Non-pigmented ciliary epithelial cell (primary cell): ENCODE measurements at regions not wholly inside any gene's neighbourhood (a gene's known extent, or its start where the extent isn't known, plus 50 kb on each side); places are given as distances from the start of the nearest gene placed in this dataset.
"Not testable (repeated sequence)": the region's sequence is repeated elsewhere in the genome, so short reads cannot be mapped to it uniquely, and the experiment has no call there.

Experiments
- DNase-seq: peaks from one replicate; pipeline ENCODE4 v3.0.0-alpha.2; 2010; ENCODE audit warnings: low read depth

DNA sequence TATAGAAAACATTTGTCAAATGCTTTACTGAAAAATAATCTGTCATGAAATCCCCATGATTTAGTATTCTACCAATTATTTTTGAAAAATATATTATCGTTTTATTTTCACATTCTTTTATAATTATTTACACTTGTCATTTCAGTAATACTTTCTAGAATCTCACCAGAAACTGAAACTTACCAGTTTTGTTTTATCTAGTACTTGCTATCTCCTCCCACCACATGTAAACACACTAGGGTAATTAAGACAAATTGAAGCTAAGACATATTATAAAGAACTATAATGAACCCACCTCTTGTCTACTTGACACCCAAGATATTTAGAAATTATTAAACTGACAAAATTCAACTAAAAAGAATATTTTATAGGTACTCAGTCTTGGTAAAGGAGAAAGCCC is 51.5 kb upstream of the GRM3 start:
- DNase-seq = no peak

DNA sequence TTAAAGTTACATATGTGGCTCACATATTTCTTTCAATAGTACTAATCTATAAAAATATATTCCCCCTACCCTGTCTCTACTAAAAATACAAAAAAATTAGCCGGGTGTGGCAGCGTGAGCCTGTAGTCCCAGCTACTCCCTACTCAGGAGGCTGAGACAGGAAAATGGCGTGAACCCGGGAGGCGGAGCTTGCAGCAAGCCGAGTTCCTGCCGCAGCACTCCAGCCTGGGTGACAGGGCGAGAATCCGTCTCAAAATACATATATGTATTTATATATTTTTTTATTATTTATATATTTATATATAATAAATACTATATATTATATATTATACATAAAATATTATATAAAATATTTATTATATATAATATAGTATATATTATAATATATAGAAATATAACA is 69.7 kb upstream of the GRM3 start:
- DNase-seq = no peak

DNA sequence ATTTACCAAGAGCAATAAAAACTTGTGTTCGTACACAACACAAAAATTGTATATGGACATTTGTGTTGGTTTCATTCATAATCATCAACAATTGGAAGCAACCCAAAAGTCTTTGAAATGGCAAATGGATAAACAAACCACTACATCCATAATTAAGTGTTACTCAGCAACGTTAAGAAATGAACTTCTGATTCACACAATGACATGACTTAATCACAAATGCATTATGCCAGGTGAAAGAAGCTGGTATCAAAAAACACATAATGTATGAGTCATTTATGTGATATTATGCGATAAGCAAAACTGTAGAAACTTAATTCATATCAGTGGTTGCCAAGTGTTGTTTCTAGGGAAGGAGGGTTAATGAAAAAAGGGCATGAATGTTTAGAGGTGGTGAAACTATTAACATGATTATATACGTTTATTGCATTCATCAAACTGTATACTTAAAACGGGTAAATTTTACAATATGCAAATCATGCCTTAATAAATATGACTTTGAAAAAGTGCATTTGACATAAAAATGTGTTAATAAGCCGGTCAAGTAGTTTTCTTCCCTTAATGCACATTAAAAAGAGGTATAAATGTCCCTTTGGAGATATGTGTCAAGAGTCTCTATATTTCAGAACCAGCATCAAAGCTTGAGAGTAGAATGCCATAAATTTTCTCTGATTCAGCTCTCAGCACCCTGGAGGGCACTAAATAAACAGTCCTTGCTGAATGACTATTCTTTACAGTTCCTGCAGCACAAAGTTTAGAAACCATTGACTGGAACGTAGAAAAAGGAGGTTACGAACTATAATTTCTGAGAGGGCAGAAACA is 84.8 kb upstream of the GRM3 start:
- DNase-seq = no peak

DNA sequence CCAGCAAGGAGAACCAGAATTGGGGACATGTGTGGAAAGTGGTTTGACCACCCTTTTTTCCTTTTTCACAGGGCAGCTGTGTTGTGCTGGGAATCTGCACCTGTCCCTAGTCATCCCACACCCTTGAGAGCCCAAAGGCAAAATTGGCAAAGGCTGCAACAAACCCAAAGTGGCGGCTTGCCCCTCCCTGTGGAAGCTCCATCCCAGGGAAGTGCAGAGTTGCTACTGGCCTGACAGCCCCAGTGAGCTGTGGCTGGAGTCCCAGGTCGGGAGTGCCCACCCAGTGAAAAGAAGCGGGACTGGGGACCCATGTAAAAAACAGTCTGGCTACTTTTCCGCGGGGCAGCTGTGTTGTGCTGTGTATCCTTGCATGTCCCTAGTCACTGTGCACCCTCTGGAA is 109.1 kb upstream of the GRM3 start:
- no peak for DNase-seq

DNA sequence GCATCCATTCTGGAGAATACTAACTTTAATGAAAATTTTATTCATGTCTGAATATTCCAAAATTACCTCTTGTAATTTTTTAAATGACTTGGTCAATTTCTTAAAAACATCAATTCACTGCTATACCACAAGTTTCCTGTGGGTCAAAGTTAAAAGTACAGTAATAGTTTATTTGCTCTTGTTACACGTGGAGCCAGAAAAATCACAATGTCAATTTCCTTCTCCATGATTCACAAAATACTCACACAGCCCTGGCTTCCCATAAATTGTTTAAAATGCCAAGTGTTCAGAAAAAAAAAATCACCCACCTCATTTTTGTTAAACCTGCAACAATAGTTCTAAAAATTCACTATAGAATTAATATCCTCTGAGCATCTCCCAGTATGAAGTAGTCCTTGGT is 139.5 kb upstream of the GRM3 start:
- DNase-seq = no peak

DNA sequence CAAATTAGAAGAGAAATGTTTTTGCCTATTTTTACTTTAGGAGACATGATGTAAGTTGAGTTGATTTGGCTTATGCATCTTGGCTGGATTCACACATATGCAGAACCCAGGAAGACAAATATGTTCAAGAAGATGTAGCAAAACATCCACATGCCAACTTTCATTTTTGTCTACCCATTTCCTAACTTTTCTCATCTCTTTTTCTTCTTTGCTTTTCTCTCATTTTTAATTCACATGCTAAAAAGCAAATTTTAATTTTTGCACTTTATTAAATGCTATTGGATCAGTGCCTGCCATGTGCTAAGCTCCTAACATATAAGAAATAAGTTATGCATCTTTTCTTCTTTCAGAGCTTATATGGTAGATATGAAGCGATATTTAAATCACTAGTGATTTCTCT is 143.7 kb upstream of the GRM3 start:
- DNase-seq = no peak

DNA sequence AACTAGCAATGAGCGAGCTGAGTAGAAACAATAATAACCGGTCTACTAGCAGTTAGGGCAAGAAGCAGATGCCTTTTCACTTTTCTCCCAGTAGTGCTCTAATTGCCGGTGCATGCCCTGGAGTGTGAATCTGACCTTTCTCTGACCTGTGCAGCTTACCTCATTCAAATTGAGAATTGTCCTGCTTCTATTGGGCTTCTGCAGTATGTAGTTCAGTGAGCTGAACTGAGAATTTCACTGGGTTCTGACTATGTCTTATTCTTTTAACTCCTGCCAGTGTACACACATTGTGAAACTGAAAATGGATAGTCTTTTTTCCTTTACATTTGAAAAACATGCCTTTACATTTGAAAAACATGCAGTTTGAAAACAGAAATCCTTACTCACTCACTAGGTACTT is 157.9 kb upstream of the GRM3 start:
- no peak for DNase-seq

DNA sequence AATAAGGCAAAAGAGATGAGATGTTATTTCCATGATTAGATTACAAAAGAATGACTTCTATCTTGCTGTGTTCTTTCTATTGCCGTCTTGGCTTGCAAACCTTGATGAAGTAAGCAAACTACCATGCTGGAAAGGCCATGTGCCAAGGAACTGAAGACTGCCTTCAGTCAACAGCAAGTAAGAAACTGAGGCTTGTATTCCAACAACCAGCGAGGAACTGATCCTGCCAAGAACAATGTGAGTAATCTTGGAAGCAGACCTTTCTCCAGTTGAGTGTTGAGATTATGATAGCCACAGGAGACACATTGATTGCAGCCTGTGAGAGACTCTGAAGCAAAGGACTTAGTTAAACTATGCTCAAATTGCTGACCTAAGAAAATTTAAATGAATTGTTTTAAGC is 164.6 kb upstream of the GRM3 start:
- DNase-seq = no peak

DNA sequence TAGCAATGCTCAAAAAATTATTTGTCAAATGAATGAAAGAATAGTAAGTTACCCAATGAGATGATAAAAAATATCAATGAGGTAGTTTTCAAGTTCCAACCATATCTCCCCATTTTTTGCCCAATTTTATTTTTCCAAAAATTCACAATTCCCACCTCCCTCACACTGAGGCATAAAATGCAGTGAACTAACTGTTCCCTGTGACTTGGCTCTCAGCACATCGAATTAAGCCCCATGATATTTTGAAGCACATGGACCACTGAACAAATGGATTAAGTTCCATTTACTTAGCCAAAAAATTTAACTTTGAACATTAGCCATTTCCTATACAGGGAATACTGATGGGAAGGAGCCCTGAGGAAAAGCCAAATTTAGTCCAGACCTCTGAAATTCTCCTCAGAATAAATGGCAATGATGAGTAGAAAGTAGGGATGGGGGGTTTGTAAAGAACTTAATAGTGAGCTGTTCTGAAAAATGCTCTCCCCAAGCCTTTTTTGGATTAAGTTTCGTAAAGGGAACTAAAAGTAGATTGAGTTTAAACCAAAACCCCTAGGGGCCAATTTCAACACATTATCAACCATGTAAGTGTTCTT is 166.3 kb upstream of the GRM3 start:
- DNase-seq = no peak

DNA sequence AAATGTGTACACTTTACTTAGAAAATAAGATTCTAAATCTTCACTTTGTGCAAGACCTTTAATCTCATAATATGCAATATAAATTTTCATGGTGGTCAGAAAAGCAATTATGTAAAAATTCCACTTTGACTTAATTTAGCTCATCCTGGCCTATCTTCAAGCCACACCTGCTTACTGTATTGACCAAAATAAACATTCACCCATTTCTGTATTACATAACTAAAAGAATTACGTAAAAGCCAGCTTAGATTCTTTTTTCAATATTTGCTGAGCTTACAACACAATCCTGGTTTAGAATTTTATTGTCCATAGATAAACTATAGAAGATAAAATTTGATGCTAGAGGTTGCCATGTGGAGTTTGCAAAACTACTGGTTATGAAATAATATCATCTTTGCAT is 172.9 kb upstream of the GRM3 start:
- no peak for DNase-seq

DNA sequence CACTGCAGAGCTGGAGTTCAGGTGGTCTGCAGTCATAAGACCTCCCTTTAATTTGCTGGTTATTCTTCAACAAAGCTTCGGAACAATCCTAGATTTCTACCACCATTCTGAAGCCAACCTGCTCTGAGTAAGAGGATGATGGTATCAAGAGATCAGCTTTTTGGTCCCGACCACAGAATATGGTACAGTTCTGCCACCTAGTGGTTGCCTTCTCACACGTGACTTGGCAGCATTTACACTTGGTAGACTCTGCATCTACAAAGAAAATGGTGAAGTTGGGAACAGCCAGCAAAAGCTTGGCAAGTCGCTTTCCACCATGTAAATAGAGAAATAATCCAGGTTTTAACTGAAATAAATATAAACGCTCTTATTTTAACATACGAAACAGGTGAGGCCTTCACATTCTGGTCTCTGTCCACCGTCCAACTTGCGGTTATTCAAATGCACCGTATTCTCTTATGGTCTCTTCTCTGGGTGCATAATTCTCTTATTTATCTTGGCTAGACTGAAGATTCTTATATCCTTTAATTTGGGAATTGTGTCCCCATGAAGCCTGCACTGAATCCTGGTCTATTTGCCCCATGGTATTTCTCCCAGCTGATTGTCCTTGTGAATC is 173.9 kb upstream of the GRM3 start:
- DNase-seq = peak; percentile 14

DNA sequence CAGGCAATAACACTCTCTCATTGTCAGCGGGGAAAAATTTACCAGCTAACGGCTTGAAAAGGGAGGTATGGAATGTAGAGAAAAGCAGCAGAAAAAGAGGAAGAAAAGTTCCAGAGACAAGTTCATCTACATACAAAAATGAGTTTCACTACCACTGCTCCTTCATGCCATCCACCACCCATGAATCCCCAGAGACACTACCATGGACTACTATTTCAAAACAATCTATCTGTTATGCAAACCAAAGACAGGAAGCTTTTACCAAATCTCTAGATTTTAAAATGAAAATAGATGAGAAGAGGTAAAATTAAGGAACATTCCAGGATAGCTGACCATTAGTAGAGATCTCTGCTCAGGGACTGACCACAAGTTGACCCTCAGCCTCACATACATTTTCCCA is 189.0 kb upstream of the GRM3 start:
- no peak for DNase-seq

DNA sequence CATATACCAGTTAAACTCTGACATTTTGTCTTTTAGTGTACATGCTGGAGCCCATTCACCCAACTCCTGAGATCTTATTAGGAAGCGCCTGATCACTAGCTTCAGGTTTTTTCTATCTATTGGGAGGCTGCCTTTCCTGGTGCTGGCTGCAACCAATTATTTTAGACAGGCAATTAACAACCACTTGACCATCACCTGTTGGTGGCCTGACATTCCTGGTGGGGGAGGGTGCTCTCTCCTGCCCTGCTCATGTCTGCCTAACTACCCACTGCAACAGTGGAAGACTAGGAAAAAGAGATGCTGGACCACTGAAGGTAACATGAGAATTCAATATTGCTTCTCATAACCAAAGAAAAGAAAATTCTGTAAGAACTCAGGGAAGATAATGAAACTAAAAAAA is 190.3 kb upstream of the GRM3 start:
- no peak for DNase-seq

DNA sequence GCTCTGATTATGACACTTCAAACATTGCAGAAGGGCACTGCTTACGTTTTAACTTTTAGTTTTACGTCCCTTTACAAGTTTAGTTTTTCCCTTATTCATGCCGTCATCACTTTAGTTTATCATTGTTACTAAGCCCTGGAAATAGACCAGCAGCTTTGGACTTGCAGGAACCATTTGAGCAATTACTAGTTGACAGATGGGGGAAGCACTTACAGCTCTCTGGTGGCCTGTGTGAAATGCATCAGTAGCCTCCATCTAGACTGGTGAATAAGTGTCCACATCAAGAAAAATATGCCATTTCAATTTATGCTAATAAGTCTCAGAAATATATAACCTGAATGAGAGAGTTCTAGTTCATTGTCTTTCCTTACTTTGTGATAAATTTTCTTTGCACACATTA is 194.9 kb upstream of the GRM3 start:
- DNase-seq = no peak

DNA sequence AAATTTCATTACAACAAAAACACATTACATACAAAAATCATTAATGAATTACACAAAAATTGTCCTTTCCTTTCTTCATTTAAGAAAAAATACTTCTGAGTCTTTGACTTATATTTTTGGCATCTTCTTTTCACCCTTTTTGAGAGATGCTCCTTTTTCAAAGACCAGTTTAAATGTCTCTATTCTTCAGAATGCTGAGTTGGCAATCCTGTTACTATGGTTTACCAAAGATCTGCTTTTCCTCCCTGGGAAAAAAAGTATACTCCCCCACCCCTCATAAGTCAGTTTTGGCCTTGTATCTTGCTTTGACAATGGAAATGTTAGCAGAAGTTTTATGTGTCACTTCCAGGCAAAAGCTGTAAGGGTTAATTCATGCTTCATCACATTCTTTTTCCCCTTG is 198.4 kb upstream of the GRM3 start:
- no peak for DNase-seq

DNA sequence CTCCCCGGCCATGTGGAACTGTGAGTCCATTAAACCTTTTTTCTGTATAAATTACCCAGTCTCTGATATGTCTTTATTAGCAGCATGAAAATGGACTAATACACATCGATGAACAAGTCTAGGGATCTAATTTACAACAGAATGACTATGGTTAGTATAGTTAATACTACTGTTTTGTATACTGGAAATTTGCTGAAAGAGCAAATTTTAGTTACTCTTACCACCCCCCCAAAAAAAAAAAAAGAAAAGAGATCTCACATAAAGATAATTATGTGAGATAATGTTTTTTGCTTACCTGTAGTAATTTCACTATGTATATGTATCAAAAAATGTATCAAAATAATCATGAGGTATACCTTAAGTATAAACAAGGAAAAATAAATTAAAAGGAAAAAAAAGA is 199.5 kb upstream of the GRM3 start:
- no peak for DNase-seq

DNA sequence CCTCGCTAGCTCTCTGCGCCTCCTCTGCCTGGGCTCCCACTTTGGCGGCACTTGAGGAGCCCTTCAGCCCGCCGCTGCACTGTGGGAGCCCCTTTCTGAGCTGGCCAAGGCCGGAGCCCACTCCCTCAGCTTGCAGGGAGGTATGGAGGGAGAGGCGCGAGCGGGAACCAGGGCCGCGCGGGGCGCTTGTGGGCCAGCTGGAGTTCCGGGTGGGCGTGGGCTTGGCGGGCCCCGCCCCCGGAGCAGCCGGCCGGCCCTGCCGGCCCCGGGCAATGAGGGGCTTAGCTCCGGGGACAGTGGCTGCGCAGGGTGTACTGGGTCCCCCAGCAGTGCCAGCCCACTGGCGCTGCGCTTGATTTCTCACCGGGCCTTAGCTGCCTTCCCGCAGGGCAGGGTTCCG is 203.3 kb upstream of the GRM3 start:
- not testable (repeated sequence) for DNase-seq

DNA sequence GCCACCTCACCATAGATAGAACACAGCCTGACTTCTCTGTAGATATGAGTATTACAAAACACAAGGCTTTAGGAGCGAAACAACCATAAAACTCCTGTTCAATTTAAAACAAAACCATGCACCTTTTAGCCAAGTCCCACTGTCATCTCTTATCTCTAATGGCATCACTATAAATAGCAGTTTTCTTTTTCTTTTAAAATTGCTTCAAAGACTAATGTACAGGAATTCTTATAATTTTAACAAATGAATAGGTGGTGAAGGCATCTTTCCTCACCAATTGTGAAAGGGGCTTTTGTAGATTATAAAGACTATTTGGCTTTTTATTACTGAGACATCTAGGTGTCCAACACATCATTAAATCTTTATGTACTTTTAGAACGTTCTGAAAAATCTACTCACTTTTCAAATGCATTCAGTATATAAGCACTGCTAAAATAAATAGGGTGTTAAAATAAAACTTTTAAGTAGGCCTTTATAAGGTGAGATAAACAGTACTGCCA is 205.7 kb upstream of the GRM3 start:
- no peak for DNase-seq

DNA sequence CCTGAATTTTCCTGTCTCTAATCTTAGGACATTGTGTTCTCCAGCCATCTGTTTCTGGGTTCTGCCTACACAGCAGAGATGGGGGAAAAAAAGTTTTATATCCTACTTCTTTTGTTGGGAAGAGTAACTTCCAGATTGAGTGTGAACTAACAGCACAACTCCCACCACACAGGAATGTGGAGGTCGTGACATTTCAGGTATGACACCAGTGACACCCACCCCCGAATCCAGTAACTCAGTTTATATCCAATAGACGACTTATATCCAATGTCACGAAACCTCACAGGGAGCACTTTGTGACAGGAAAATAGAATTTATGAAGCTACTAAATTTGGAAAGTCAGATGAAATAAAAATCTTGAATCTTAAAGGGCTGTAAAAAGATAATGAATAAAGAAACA is 211.9 kb upstream of the GRM3 start:
- no peak for DNase-seq

DNA sequence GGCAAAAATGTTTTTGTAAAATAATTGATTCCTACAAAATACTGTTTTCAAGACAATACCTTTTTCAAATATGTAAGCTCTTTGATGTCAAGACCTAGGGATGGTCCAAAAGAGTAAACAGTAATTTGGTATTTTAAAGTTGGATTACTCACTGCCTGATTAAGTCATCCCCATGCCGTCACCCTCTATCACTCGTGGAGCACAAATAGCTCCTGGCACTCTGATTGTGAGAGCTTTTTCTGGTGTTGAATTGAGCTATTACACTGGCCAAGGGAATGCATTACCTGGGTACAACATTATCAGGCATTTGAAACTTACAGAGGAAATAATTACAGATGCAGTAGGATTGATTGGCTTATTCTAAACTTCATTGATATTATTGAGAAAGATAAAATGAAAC is 231.9 kb upstream of the GRM3 start:
- DNase-seq = no peak

DNA sequence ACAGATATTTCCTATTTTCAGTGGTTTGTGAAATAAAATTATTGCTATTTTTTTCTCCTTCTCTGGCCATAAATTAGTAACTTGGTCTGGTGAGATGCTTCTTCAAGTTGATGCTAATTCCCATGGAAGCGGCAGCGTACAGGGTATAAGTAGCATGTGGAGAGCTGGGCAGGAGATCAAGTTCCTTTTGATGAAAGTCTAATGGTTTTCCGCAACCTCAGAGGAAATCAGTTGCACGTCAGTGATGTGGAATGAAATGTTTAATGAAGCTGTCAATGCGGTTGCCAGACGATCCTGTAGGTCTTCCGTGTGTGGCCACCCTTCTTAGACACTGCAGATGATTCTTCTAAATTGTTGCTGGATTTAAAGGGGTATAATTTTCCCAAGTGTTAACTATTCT is 236.4 kb upstream of the GRM3 start:
- peak; percentile 13 for DNase-seq

DNA sequence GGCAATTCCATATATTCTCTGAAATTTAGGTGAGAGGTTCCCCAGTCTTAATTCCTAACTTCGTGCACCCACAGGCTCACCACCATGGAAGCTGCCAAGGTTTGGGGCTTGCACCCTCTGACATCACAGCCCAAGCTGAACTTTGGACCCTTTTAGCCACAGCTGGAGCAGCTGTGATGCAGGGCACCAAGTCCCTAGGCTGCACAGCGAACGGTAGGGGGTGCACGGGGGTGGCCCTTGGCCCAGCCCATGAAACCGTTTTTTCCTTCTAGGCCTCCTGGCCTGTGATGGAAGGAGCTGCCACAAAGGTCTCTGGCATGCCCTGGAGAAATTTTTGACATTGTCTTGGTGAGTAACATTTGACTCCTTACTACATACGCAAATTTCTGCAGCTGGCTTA is 251.9 kb upstream of the GRM3 start:
- no peak for DNase-seq

DNA sequence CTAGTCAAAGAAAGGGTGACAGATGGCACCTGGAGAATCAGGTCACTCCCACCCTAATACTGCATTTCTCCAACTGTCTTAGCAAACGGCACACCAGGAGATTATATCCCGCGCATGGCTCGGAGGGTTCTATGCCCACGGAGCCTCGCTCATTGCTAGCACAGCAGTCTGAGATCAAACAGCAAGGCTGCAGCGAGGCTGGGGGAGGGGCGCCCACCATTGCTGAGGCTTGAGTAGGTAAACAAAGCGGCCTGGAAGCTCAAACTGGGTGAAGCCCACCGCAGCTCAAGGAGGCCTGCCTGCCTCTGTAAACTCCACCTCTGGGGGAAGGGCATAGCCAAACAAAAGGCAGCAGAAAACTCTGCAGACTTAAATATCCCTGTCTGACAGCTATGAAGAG is 268.1 kb upstream of the GRM3 start:
- not testable (repeated sequence) for DNase-seq

DNA sequence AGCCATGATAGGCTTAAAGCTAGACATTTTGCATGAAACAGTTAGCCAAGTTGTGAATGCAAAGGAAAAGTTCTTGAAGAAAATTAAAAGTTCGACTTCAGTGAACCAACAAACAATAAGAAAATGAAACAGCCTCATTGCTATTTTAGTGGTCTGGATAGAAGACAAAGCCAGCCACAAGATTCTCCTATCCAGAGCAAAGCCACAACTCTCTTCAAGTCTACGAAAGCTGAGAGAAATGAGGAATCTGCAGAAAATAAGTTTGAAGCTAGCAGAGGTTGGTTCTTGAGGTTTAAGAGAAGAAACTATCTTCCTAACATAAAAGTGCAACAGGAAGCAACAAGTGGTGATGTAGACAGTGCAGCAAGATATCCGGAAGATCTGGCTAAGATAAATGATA is 271.4 kb upstream of the GRM3 start:
- no peak for DNase-seq
